ENCODE measurements at regions not wholly inside any gene's neighbourhood (a gene's known extent, or its start where the extent isn't known, plus 50 kb on each side); places are given as distances from the start of the nearest gene placed in this dataset.

GRCh38 chr4:145341381-145341780 lies 140.3 kb upstream of the SMAD1 start:
- no peak for TF ChIP-seq CTCF (IDR thresholded peaks at IDR 0.05)
- no peak for TF ChIP-seq POLR2A (IDR thresholded peaks at IDR 0.05)

Data from body of pancreas (tissue), 4 donors.